NCI-H1092 treated with DMSO at 0.1 percent for 48 hours (cell line): ENCODE measurements at regions not wholly inside any gene's neighbourhood (a gene's known extent, or its start where the extent isn't known, plus 50 kb on each side); places are given as distances from the start of the nearest gene placed in this dataset.

ENCODE experiments used
- DNase-seq: peaks from one replicate; lab custom pipeline; 2025; lab: John Stamatoyannopoulos, UW

DNA sequence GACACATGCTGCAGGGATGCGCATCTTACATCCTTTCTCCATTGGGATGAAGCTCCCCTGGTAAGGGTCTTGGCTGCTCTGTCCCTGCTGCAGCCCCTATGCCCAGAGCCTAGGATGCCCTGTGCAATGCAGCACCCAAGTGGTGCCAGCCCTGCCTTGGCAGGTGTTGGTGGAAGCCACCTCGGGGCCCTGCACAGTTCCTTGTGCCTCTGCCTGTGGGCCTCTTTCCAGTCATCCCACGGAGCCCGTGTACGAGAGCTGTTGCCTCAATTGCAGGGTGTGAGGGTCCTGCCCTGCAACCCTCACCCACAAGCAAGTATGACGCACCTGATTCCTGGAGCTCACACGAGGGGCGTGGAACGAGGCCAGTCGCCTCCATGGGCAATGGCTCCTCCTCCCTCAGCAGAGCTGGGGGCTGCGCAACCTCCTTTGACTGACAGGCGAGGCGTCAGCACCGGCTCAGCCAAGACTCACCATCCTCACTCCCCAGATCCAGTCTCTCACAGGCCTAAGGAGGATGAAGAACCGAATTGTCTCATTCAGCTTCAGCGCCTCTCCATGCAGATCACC is 719.6 kb downstream of the BRD1 start:
- no peak for DNase-seq

DNA sequence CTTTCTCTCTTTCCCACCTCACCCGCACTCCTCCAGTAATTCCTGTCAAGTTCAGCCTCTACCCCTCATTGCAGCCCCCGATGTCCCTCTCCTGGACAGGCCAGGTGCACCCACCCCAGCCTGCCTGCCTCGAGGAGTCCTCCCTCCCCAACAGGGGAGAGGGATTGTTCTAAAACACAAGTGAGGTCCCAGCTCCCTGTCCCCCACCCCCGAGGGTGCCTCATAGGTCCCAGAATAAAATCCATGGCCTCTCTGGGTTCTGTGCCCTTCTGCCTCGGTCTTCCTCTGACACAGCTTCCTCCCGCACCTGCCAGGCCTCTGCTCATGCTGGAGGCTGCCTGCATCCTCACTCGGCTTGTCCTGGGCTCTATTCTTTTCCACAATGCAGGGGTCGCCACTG is 720.1 kb downstream of the BRD1 start:
- DNase-seq, result no peak

DNA sequence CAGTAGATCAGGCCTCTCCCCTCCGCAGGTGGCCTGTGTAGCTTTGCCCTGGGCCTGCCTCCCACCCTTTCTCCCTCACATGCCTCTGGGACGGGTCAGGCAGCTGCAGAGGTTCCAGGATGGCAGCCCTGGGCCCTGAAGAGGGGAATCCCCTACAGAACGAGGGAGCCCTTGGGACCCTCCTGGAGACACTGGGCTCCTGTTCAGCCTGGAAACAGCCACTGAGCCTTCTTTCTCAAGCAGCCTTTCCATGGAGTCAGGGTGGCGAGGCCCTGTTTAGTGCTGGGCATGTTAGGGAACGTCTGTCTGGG is 720.9 kb downstream of the BRD1 start:
- no peak for DNase-seq

- DNase-seq, result no peak
These were observed 721.4 kb downstream of the BRD1 start for GRCh38 chr22:49106096-49106841.

GRCh38 chr22:49104434-49104833 is 723.2 kb downstream of the BRD1 start:
- no peak for DNase-seq

DNA sequence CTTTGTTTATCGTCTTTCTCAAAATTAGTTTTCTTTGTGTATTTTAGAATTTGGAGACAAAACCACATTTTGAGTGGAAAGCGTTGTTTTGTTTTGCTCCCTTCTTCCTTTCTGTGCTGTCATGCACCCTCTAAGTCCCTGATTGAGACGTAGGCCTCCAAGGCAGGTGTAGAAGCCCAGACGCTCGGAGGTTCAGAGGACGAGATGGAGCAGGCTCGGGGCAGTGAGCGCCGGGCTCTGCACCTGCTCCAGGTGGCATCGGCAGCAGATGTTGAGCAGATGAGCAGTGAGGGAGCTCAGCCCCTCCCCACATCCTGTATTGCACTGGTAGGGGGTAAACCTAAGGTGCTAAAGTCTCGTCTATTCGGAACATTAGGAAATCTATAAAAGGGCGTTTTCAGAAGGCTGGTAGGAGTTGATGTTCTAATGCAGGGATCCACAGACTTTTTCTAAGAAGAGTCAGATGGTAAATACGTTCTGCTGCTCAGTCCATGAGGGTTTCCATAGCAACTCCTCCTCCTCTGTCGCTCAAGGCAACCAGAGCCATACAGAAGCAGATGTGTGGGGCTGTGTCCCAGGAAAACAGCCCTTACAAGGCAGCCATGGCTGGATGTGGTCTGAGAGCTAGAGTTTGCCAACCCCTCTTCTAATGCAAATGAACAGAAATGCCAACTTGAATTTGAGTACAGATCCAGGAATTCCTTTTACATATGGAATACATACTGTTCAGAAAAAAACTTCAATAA is 724.2 kb downstream of the BRD1 start:
- peak; percentile 7 for DNase-seq

GRCh38 chr22:49102367-49102766 is 725.3 kb downstream of the BRD1 start:
- no peak for DNase-seq

DNA sequence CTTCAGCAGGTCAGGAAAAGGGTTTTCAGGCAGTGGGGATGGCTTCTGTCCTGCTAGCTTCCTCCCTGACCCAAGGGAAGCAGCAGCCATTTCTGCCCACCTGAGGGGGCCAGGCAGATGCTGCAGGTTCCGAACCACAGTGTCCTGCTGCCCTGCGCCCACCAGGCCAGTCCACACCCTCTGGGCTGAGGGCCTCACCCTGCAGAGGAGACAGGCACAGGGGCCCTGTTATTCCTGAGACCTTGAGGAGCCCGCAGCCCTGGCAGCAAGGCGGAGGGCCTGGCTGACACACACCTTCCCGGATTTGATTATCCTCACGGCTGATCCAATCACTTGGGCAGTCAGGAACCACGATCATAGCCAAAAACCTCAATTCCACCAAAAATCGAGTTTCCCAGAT is 725.8 kb downstream of the BRD1 start:
- DNase-seq, result no peak

- no peak for DNase-seq
These were observed 726.4 kb downstream of the BRD1 start for GRCh38 chr22:49101225-49101624.

GRCh38 chr22:49100773-49101172 is 726.9 kb downstream of the BRD1 start:
- no peak for DNase-seq

DNA sequence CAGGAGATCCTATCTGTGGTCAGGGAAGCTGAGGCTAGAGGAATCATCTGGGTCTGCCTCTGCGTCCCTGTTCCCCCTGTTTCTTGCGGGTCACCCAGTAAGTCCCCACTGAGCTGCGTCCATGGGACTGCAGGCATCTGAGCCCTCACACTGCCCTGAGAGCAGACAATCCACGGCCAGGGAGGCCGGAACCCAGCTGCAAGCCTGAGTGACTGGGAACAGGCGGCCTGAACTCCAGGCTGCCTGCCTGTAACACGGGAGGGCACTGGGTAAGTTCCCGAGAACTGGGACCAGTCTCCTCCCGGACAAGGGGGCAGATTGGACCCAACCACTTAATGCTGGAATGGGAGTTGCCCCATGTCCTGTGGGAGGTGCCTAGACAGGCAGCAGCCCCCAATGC is 727.4 kb downstream of the BRD1 start:
- DNase-seq, result no peak

GRCh38 chr22:49099496-49100124 is 728.1 kb downstream of the BRD1 start:
- DNase-seq, result no peak

DNA sequence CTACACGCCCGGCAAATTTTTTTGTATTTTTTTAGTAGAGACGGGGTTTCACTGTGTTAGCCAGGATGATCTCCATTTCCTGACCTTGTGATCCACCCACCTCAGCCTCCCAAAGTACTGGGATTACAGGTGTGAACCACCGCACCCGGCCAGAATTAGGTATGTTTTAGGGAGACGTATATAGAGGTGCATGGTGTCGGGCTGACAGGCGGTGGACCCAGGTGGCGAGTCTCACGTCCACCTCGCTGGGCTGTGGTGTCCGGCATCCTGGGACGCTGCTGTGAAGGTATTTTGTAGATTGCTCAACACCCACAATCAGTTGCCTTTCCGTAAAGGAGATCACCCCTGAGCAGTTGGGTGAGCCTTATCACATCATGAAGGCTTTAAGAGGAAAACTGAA is 728.6 kb downstream of the BRD1 start:
- DNase-seq, result no peak

DNA sequence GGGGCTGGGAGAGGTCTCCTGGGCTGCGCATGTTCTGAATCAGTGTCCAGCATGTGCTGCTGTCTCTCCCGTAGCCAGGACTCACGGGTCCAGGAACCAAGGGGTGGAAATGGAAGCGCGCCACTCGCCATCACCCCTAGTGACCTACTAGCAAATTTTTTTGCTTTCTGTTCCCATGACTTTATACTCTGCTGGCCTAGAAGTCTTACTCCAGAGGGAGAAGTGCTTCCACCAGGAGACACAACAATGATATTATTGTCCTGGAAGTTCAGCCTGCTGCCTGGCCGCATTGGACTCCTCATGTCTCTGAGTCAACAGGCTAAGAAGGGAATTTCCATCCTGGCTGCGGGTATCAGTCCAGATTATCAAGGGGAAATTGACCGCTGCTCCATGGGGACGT is 729.7 kb downstream of the BRD1 start:
- no peak for DNase-seq

DNA sequence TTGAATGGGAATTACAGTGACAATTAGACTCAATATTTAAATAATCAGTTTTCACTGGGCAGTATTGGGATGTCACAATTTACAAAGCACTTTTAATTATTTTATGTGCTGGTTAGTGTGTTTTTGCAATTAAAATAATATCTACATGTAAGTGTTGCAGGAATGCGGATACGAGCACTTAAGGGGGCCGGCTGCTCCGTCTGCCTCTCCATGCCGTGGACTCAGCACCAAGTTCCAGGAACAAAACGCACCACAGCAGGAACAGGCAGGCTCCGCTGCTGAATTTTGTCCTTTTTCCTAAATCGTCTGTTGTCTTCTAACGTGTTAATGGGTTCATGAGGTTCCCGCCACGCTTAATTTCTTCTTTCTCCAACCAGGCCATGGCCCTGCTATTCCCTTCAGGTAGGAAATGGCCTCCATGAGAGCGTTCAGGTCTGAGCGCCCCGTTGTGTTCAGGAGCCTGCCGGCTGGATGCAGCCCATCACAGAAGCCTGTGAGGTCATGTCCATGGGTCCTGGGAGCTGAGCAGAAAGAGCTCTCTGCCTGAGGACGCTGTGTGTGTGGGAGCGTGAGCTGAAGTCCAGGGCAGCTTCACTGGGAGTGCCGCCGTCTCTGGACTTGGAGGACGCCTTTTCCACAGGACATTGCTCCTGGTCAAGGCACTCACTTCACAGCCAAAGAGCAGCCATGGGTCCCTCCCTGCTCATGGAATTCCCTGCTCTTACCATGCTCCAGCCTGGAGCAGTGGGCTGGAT is 730.3 kb downstream of the BRD1 start:
- DNase-seq, result no peak

DNA sequence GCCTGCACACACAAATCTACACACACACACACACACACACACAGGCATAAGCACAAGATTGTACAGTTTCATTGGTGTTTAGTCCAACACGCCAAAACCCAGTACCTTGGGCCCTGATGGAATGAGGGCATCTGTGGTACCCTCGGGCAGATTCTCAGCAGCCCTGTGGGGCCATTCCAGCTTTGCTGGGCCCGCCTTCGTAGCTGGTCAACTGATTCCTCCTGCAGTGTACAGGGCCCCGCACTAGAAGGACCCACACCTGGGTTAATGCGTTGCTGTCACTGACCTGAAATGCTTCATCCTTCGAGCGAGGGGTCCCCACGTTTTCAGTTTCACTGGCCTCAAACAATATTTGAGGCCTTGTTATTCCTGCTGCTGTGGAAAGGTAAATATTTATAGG is 731.2 kb downstream of the BRD1 start:
- DNase-seq, result no peak

DNA sequence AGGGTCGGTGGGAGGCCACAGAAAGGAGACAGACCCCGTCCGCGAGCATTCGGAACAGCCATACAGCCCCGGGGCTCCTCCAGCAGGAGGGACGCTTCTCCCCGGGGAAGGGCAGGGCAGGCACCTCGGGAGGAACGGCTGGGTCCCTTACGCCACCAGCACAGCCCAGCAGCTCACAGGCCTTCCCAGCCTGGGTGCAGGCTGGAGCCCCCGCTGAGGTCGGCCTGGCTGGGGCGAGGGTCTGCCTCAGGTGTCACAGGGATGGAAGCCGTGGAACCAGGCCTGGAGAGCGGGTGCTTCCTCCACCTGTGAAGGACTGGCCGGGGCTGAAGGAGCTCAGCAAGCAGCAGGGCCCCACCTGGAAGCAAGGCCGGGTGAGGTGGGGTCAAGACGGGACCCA is 732.3 kb downstream of the BRD1 start:
- DNase-seq, result no peak

DNA sequence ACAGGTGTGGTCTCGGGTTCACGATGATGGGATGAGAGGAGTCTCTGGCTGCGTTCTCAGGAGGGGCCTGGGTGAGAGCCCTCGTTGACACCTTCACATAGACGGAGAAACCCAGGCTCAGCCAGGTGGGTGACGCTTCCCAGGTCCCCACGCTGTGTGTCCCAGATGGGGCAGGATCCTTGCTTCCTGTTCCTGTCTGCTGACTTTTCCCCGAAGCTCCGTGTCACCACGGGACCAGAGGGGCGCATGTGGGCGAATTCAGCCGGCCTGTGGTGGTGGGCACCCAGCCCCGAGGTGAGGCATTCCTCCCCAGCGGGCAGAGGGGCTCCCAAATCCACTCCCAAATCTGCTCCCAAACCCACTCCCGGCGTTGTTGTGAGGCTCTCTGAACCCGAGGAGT is 732.8 kb downstream of the BRD1 start:
- DNase-seq, result no peak

- DNase-seq, result no peak
These were observed 733.5 kb downstream of the BRD1 start for GRCh38 chr22:49094151-49094550.

DNA sequence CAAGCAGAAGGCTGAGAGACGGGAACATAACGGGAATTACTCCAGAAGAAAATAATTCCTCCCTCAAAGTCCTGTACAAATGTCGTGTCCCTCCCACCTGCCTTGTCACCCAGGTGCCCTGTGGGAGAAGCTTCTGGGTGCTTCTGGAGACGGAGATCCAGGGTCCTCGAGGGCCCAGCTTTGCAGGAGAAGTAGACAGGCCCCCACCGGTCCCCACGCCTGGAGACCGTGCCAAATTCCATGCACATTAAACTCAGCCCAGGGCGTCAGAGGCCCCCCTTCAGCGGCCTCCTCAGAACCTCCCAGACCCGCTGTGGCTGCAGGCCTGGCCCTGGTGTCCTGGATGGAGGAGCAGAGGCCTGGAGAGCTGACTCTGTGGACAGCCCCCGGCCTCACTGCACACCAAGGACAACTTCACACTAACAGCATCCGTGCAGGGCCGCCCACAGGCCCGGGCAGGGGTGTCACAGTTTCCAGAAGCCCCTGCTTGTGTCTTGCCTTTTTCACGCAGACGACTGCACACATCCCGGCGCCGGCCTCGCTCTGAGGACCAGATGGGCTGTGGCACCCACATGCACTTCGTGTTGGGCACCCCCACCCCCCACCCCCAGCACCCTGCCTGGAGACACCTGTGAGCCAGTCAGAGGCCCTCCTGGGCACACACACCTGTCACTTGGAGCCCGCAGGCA is 734.3 kb downstream of the BRD1 start:
- DNase-seq, result no peak

GRCh38 chr22:49092716-49093115 is 735.0 kb downstream of the BRD1 start:
- no peak for DNase-seq
